GM12872 (cell line): ENCODE measurements at regions not wholly inside any gene's neighbourhood (a gene's known extent, or its start where the extent isn't known, plus 50 kb on each side); places are given as distances from the start of the nearest gene placed in this dataset.

Experiments
- CTCF ChIP-seq: IDR thresholded peaks from 3 replicates; pipeline ENCODE4 v1.5.1; 2011; ENCODE audit warnings: low read depth, mild to moderate bottlenecking, low read length, moderate library complexity; ENCODE audit not compliant: insufficient read depth

- TF ChIP-seq CTCF: no peak
Observed at GRCh38 chr10:4579844-4580243, 246.2 kb upstream of the AKR1E2 start.

- TF ChIP-seq CTCF: no peak
Observed at GRCh38 chr10:4576206-4576605, 249.8 kb upstream of the AKR1E2 start.

GRCh38 chr10:4569151-4569550, 256.9 kb upstream of the AKR1E2 start:
- no peak for TF ChIP-seq CTCF

GRCh38 chr10:4568731-4569130, 257.3 kb upstream of the AKR1E2 start:
- TF ChIP-seq CTCF: no peak

- TF ChIP-seq CTCF: no peak
Observed at GRCh38 chr10:4568086-4568485, 257.9 kb upstream of the AKR1E2 start.

GRCh38 chr10:4567637-4568036, 258.4 kb upstream of the AKR1E2 start:
- no peak for TF ChIP-seq CTCF

- no peak for TF ChIP-seq CTCF
Observed at GRCh38 chr10:4566011-4566410, 260.0 kb upstream of the AKR1E2 start.

- no peak for TF ChIP-seq CTCF
Observed at GRCh38 chr10:4561296-4561695, 264.7 kb upstream of the AKR1E2 start.
